NB4 (cell line): ENCODE measurements at regions not wholly inside any gene's neighbourhood (a gene's known extent, or its start where the extent isn't known, plus 50 kb on each side); places are given as distances from the start of the nearest gene placed in this dataset.

Experiments used
- MYC ChIP-seq: IDR thresholded peaks from 2 replicates; pipeline ENCODE4 v1.6.1; 2011; ENCODE audit warnings: low read depth, low read length
- POLR2A ChIP-seq: IDR thresholded peaks from 2 replicates; pipeline ENCODE4 v1.6.1; 2011; ENCODE audit warnings: mild to moderate bottlenecking; ENCODE audit not compliant: insufficient read length; ENCODE audit errors: extremely low read depth

DNA sequence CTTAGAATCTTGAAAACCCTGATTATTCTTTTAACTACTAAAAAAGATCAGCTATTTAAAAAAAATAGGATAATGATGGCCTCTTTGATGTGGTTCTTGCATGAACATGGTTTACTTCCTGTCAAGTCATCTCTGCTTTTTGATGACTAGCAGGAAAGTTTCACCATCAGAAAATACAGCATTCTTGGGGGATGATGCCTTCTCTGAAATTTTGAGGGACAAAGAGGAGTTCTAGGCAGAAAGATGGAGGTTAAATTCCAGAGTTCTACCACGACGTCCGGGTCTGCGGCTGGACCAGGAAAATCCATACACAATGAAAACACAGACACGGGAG, 130.4 kb downstream of the OLIG3 start:
- no peak for TF ChIP-seq POLR2A
- no peak for TF ChIP-seq MYC
